Kidney (tissue), 13 donors: ENCODE measurements at regions not wholly inside any gene's neighbourhood (a gene's known extent, or its start where the extent isn't known, plus 50 kb on each side); places are given as distances from the start of the nearest gene placed in this dataset.

Experiments
- DNase-seq, 5 donors: peaks; one replicate each; pipeline ENCODE4 v3.0.0-alpha.2; 2013 to 2020
- FAIRE-seq: peaks from 2 replicates; lab custom pipeline; 2012; peaks lifted over from hg19 to GRCh38; lab: Jason Lieb, UNC
- H3K27ac ChIP-seq, 2 donors: one replicate each; pipeline ENCODE4 v1.7.0; 2013; ENCODE audit warnings: low read depth in 2 of 2, low read length in 2 of 2, inconsistent platforms in 1 of 2
- H3K27me3 ChIP-seq: one replicate; pipeline ENCODE4 v1.7.1; 2013; ENCODE audit warnings: low read length, inconsistent platforms; ENCODE audit not compliant: control insufficient read depth, insufficient read depth
- H3K36me3 ChIP-seq, 3 donors: one replicate each; pipeline versions ENCODE4 v1.7.0 to v1.7.1; 2013; ENCODE audit warnings: low read length in 3 of 3, control low read depth in 1 of 3, inconsistent platforms in 1 of 3; ENCODE audit not compliant: insufficient read depth in 3 of 3, control insufficient read depth in 2 of 3
- H3K4me1 ChIP-seq, 3 donors: one replicate each; pipeline versions ENCODE4 v1.7.0 to v1.7.1; 2013; ENCODE audit warnings: low read length in 3 of 3, inconsistent platforms in 1 of 3, low read depth in 1 of 3; ENCODE audit not compliant: control insufficient read depth in 2 of 3, insufficient read depth in 2 of 3
- H3K4me3 ChIP-seq, 3 donors: one replicate each; pipeline versions ENCODE4 v1.7.0 to v1.8.1; 2013; ENCODE audit warnings: low read length in 3 of 3, control low read depth in 1 of 3, inconsistent platforms in 1 of 3
- H3K9ac ChIP-seq, 3 donors: one replicate each; pipeline versions ENCODE4 v1.7.0 to v1.7.1; 2013; ENCODE audit warnings: low read length in 3 of 3, control low read depth in 1 of 3, inconsistent platforms in 1 of 3
- H3K9me3 ChIP-seq, 3 donors: one replicate each; pipeline versions ENCODE4 v1.7.0 to v1.7.1; 2013; ENCODE audit warnings: low read length in 3 of 3, control low read depth in 1 of 3, inconsistent platforms in 1 of 3; ENCODE audit not compliant: control insufficient read depth in 2 of 3, insufficient read depth in 1 of 3
- intact Hi-C: fragments of 100-400 bp; cut with DNase I; formaldehyde crosslinking; loops from one replicate; pipeline ENCODE4 v1.11.1; 2022
- TF ChIP-seq, protein P1 (sequence below): IDR thresholded peaks from 3 replicates; pipeline ENCODE4 v1.5.1; 2012; ENCODE audit warnings: mild to moderate bottlenecking, moderate library complexity, borderline replicate concordance; ENCODE audit not compliant: insufficient read depth; ENCODE audit errors: extremely low read depth
- donor health status: control.
- donor health status: control.
- donor health status: control.
- donor health status: control.
- donor health status: control.
- donor health status: DM: yes; HTN: yes; CAD: no.
- donor health status: Normal renal cell carcinoma (clear cell type).

DNA sequence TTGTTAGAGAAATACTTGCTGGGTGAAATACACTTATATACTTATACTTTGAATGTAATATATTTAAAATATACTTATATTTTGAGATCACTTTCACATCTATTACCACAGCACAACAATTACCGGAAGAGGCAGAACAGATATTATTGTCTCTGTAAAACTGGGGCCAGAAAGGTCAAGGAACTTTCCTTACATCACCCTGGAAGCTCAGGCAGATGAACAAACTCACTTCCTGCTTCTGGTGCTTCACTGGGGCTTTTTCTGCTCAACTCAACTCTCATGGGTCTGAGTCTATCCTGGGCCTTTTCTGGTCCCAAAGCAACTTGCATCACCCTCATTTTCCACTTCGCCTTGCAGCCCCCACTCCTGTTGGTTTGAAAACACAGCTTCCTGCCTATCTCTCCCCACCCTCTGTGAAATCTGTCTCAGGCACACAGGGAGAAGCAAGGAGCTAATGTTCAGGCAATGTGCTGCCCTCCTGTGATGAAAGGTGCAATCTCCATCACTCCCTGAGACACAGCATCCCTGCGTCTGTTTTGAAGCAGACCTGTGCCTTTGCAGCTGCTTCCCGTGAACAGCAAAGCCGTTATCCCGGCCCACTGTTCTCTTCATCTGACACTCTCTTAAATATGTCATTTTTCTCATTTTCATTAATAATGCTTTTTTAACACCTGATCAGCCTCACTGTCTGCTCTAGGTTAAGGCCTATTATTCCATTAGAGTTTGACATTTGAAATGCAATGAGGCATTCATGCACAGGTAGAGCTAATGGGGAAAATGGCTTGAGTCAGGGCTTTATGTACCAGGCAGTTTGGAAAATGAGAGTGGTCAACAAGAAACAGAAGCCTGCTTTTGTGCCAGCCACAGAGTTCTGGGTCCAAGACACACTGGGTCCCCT is 251.9 kb upstream of the CHAC2 start:
- Histone ChIP-seq H3K36me3 (no peaks in the 10 kb centered on the region), H3K27me3 (no peaks in the 10 kb centered on the region), H3K9ac (no peak overlapping the region), H3K9me3 (no peaks in the 10 kb centered on the region), H3K27ac (no peak overlapping the region), H3K4me3 (no peak overlapping the region), H3K4me1 (no peaks in the 10 kb centered on the region)
- no peak for FAIRE-seq
- TF ChIP-seq, protein P1, sequence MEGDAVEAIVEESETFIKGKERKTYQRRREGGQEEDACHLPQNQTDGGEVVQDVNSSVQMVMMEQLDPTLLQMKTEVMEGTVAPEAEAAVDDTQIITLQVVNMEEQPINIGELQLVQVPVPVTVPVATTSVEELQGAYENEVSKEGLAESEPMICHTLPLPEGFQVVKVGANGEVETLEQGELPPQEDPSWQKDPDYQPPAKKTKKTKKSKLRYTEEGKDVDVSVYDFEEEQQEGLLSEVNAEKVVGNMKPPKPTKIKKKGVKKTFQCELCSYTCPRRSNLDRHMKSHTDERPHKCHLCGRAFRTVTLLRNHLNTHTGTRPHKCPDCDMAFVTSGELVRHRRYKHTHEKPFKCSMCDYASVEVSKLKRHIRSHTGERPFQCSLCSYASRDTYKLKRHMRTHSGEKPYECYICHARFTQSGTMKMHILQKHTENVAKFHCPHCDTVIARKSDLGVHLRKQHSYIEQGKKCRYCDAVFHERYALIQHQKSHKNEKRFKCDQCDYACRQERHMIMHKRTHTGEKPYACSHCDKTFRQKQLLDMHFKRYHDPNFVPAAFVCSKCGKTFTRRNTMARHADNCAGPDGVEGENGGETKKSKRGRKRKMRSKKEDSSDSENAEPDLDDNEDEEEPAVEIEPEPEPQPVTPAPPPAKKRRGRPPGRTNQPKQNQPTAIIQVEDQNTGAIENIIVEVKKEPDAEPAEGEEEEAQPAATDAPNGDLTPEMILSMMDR: no peak
- intact Hi-C loops: no loop called here
- DNase-seq: peak in 3 of 5 donors; percentile 11 to 37 (median 20)

DNA sequence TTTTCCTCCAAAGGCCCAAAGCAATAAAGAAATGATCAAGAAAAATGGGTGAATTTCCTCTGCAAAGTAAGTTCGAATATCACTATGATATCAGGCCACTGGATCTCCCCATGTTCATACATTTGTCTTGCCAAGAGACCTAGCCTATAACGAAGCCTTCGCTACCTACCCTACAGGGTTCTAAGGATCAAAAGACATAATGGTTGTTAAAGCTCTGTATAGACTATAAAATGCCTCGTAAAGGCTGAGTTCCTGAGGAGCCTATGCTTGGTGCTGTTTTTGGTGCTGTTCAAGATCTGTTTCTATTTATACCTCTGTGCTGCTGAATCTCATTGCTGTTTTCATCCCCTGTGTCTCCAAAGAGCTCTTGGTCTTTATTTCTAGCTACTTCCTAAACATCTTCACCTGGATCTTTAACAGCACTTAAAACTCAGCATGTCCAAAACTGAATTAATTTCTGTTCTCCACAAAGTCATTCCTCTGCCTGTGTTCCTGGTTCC is 254.4 kb upstream of the CHAC2 start:
- Histone ChIP-seq H3K27ac (no peak overlapping the region), H3K4me1 (no peaks in the 10 kb centered on the region), H3K9me3 (no peaks in the 10 kb centered on the region), H3K4me3 (no peak overlapping the region), H3K27me3 (no peaks in the 10 kb centered on the region), H3K36me3 (no peaks in the 10 kb centered on the region), H3K9ac (no peak overlapping the region)
- TF ChIP-seq, protein P1: no peak
- FAIRE-seq: no peak
- DNase-seq: no peak
- intact Hi-C loops: no loop called here

DNA sequence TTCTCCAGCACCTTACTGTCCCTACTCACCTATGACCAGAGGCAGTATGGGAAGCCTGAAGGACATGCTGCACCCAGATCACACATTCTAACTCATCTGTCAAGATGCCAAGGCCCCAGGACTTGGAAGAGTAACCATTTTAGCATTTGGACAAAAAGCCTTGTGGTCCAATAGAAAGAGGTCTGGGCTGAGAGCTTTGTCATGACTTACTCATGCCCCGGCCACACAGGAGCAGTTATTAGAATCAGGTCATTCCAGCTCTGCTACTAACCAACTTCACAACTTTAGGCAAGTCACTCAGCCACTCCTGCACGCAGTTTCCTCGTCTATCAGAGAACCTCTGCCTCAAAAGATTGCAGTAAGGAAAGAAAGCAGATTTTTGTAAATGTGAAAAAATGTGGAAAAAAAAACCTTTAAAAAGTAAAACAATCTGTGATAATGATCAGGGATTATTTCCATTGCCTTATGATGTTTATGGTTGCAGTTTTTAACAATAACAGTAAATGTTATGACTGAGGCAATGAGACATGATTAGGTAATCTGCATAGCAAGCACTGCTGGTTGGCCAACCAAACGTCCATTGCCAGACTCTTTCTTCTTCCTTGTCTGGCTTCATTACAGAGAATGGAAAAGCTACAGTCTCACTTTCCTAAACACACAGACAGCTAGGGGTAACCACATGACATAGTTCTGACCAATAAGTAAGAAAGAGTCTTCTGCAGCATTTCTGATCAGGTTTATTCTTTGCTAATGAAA is 255.4 kb upstream of the CHAC2 start:
- H3K4me3 ChIP-seq: no peak overlapping the region
- H3K9me3 ChIP-seq: no peaks in the 10 kb centered on the region
- FAIRE-seq (no peak), DNase-seq (no peak)
- TF ChIP-seq, protein P1: no peak
- no peaks in the 10 kb centered on the region for H3K4me1 ChIP-seq
- no peaks in the 10 kb centered on the region for H3K27me3 ChIP-seq
- H3K9ac ChIP-seq: no peak overlapping the region
- intact Hi-C loops: no loop called here
- no peak overlapping the region for H3K27ac ChIP-seq
- H3K36me3 ChIP-seq: no peaks in the 10 kb centered on the region
